Spleen (tissue), 11 donors: ENCODE measurements at regions not wholly inside any gene's neighbourhood (a gene's known extent, or its start where the extent isn't known, plus 50 kb on each side); places are given as distances from the start of the nearest gene placed in this dataset.

Experiments used
- DNase-seq: peaks from one replicate; pipeline ENCODE4 v3.0.0-alpha.2; 2020
- H3K27ac ChIP-seq, 8 donors: fragments of 200-600 bp; sonication (generic) in 7 of 8; 1 replicate in 4 of 8; 2 replicates in 4 of 8; pipeline versions ENCODE4 v1.5.0 to v1.8.0; 2016 to 2021; ENCODE audit warnings: inconsistent platforms in 4 of 8, mild to moderate bottlenecking in 4 of 8, moderate library complexity in 1 of 8
- H3K27me3 ChIP-seq, 7 donors: fragments of 200-600 bp; sonication (generic) in 6 of 7; replicated peaks in 1 of 7; 1 replicate in 4 of 7; 2 replicates in 3 of 7; pipeline versions ENCODE4 v1.5.0 to v1.8.0; 2016 to 2021; ENCODE audit warnings: inconsistent platforms in 3 of 7, mild to moderate bottlenecking in 1 of 7
- H3K36me3 ChIP-seq, 6 donors: fragments of 200-600 bp; sonication (generic) in 5 of 6; 1 replicate in 4 of 6; 2 replicates in 2 of 6; pipeline versions ENCODE4 v1.5.0 to v1.8.0; 2016 to 2021; ENCODE audit warnings: inconsistent platforms in 2 of 6
- H3K4me1 ChIP-seq, 6 donors: fragments of 200-600 bp; sonication (generic) in 5 of 6; 1 replicate in 3 of 6; 2 replicates in 3 of 6; pipeline versions ENCODE4 v1.5.0 to v1.8.0; 2016 to 2021; ENCODE audit warnings: inconsistent platforms in 3 of 6
- H3K4me3 ChIP-seq, 8 donors: fragments of 200-600 bp; sonication (generic) in 7 of 8; 1 replicate in 4 of 8; 2 replicates in 4 of 8; pipeline versions ENCODE4 v1.5.0 to v1.8.0; 2016 to 2021; ENCODE audit warnings: inconsistent platforms in 4 of 8, mild to moderate bottlenecking in 4 of 8, moderate library complexity in 2 of 8
- H3K9me3 ChIP-seq, 8 donors: fragments of 200-600 bp; sonication (generic) in 7 of 8; 1 replicate in 4 of 8; 2 replicates in 4 of 8; pipeline versions ENCODE4 v1.5.0 to v1.8.0; 2016 to 2021; ENCODE audit warnings: inconsistent platforms in 4 of 8
- CTCF ChIP-seq, 11 experiments: fragments of 200-600 bp in 7 of 11; fragments of 450-650 bp in 4 of 11; sonication (generic) in 4 of 11; IDR thresholded peaks in 8 of 11; conservative IDR thresholded peaks in 3 of 11; 1 replicate in 7 of 11; 2 replicates in 4 of 11; pipeline versions ENCODE4 v1.4.0 to v1.8.0; 2016 to 2021; ENCODE audit warnings: antibody characterized with exemption in 11 of 11, inconsistent platforms in 4 of 11, mild to moderate bottlenecking in 1 of 11
- POLR2A ChIP-seq, 3 donors: fragments of 450-650 bp; IDR thresholded peaks; one replicate each; pipeline ENCODE4 v1.5.1; 2017; ENCODE audit warnings: antibody characterized with exemption in 3 of 3, mild to moderate bottlenecking in 1 of 3
- POLR2AphosphoS5 ChIP-seq, 3 donors: sonication (generic); formaldehyde crosslinking; IDR thresholded peaks; one replicate each; pipeline ENCODE4 v1.5.1; 2017; ENCODE audit warnings: antibody characterized with exemption in 3 of 3
- WGBS, 5 donors: extraction: QIAGEN DNeasy Blood & Tissue Kit in 3 of 5; methylation state at CpG; one replicate each; pipeline versions ENCODE4 v1.1.5 to v1.1.7; 2013 to 2018; 5-methylcytosine and 5-hydroxymethylcytosine counted together
- intact Hi-C: fragments of 100-400 bp; cut with DNase I; formaldehyde crosslinking; loops from one replicate; pipeline ENCODE4 v1.15.0; 2023; ENCODE audit warnings: low total_unique reads
- donor health status: healthy with polysubstance abuse.
- donor health status: DM: no; HTN: no; CAD: no; lungs with moderate emphysema.
- donor health status: DM: no; HTN: no; CAD: no.
- donor health status: Bipolar disorder and iron deficiency.
- donor health status: healthy.
- donor health status: DM: no; HTN: no; CAD: no.
- donor health status: DM: yes; HTN: yes; CAD: no.

- WGBS, 5 donors = 77 to 80% (median 78%) methylated on average over 3 of the region's 3 CpGs
- DNase-seq = no peak
- no peak overlapping the region for H3K27ac ChIP-seq
- no peaks in the 10 kb centered on the region for H3K36me3 ChIP-seq
- no peaks in the 10 kb centered on the region for H3K4me1 ChIP-seq
- intact Hi-C loops = no loop called here
- H3K4me3 ChIP-seq = no peak overlapping the region
- H3K9me3 ChIP-seq = peaks cover 0 to 12% (median 2%) of the 10 kb centered on the region in 8 donors
- H3K27me3 ChIP-seq = no peaks in the 10 kb centered on the region
- no peak for TF ChIP-seq POLR2AphosphoS5 (IDR thresholded peaks at IDR 0.05)
- no peak for TF ChIP-seq POLR2A (IDR thresholded peaks at IDR 0.05)
- TF ChIP-seq CTCF (IDR thresholded peaks at IDR 0.05 in 8 of 11, conservative IDR thresholded peaks at IDR 0.05 in 3 of 11) = no peak
Measured at GRCh38 chr5:27708534-27708933, 670.1 kb upstream of the CDH9 start.

GRCh38 chr5:27706832-27707231 lies 668.4 kb upstream of the CDH9 start:
- DNase-seq = no peak
- Histone ChIP-seq H3K4me1 (no peaks in the 10 kb centered on the region), H3K4me3 (no peak overlapping the region), H3K27ac (no peak overlapping the region), H3K9me3 (peaks cover 0 to 11% (median under 1%) of the 10 kb centered on the region in 8 donors), H3K27me3 (no peaks in the 10 kb centered on the region), H3K36me3 (no peaks in the 10 kb centered on the region)
- intact Hi-C loops = no loop called here
- TF ChIP-seq POLR2A (IDR thresholded peaks at IDR 0.05) = no peak
- TF ChIP-seq CTCF (IDR thresholded peaks at IDR 0.05 in 8 of 11, conservative IDR thresholded peaks at IDR 0.05 in 3 of 11) = no peak

- H3K27me3 ChIP-seq = no peaks in the 10 kb centered on the region
- H3K9me3 ChIP-seq = peaks cover 0 to 11% (median under 1%) of the 10 kb centered on the region in 8 donors
- H3K4me3 ChIP-seq = no peak overlapping the region
- no peak for DNase-seq
- WGBS, 5 donors = 50 to 65% (median 64%) methylated on average over 3 of the region's 3 CpGs
- intact Hi-C loops = no loop called here
- H3K4me1 ChIP-seq = no peaks in the 10 kb centered on the region
- no peaks in the 10 kb centered on the region for H3K36me3 ChIP-seq
- TF ChIP-seq POLR2A (IDR thresholded peaks at IDR 0.05) (no peak), CTCF (IDR thresholded peaks at IDR 0.05 in 8 of 11, conservative IDR thresholded peaks at IDR 0.05 in 3 of 11) (no peak), POLR2AphosphoS5 (IDR thresholded peaks at IDR 0.05) (no peak)
- H3K27ac ChIP-seq = no peak overlapping the region
Measured at GRCh38 chr5:27705661-27706060, 667.3 kb upstream of the CDH9 start.

GRCh38 chr5:27701931-27702903 lies 663.8 kb upstream of the CDH9 start:
- no peak overlapping the region for H3K27ac ChIP-seq
- peaks cover 0 to 14% (median 2%) of the 10 kb centered on the region in 8 donors for H3K9me3 ChIP-seq
- H3K4me3 ChIP-seq = no peak overlapping the region
- no peak for TF ChIP-seq CTCF (IDR thresholded peaks at IDR 0.05 in 8 of 11, conservative IDR thresholded peaks at IDR 0.05 in 3 of 11)
- TF ChIP-seq POLR2AphosphoS5 (IDR thresholded peaks at IDR 0.05) = no peak
- no peak for TF ChIP-seq POLR2A (IDR thresholded peaks at IDR 0.05)
- no peak for DNase-seq
- H3K4me1 ChIP-seq = no peaks in the 10 kb centered on the region
- no peaks in the 10 kb centered on the region for H3K36me3 ChIP-seq
- no peaks in the 10 kb centered on the region for H3K27me3 ChIP-seq
- intact Hi-C loops = no loop called here
- 67 to 86% (median 77%) methylated on average over 7 of the region's 7 CpGs for WGBS, 5 donors
